ENCODE measurements at regions not wholly inside any gene's neighbourhood (a gene's known extent, or its start where the extent isn't known, plus 50 kb on each side); places are given as distances from the start of the nearest gene placed in this dataset.

DNA sequence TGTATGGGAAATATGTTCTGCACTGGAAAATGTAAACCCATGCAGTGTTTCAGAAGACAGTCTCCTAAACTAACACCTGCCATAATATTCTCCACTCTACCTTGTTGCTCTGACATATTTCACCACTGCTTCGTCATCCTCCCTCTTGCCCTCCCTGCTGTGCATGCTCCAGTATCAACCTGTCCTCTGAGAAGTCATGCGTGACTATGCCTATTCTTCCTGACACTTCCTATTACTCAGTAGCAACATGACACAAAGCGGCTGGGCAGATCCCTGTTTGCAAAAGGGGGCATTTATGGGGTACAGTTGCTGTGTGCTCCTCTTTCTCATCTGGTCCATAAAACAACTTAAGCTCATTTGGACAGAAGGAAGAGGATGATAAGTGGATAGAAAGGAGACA, 805.6 kb upstream of the EEF2KMT start:
- no peak for DNase-seq (ENCODE audit: low read depth)

- no peak for DNase-seq (ENCODE audit: low read depth)
Measured at GRCh38 chr16:5900046-5900445, 802.5 kb upstream of the EEF2KMT start.

GRCh38 chr16:5895976-5896375, 798.4 kb upstream of the EEF2KMT start:
- DNase-seq (ENCODE audit: low read depth), result no peak

DNA sequence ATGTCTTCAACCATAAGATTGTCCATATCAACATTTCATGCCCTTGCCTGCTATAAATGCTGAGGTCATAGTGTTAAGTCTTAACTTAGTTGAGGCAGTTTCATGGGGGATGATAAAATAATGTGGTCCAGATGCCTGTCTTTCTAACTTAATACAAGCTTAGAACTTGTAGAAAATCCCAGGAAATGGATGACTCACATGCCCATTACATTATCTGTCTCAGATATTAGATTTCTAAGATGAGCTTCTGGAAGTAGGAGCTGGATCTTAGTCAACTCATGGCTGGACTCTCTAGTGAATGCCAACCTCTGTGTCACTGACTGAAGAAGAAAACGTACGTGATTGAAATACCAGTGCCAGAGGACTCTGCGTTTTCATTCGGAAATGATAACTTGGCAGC, 797.5 kb upstream of the EEF2KMT start:
- no peak for DNase-seq (ENCODE audit: low read depth)

DNA sequence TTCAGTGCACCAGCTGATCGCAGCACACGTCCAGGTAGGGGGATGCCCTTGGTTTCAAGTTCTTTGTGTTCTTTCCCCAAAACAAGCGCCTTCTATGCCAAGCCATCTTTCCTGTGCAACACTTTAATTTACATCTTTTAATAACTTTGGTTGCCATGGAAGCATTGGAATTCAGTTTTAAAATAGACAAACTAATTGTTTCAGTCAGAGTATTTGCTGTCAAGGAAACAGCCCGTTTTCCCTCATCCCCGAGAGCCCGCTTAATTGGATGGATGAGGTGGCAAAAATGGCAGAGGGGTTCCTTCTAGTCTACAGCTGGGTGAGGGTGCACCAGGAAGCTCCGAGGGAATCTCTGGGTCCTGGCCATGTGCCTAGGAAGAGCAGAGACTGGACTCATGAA, 793.7 kb upstream of the EEF2KMT start:
- no peak for DNase-seq (ENCODE audit: low read depth)

- no peak for DNase-seq (ENCODE audit: low read depth)
Measured at GRCh38 chr16:5885521-5885920, 787.9 kb upstream of the EEF2KMT start.

DNA sequence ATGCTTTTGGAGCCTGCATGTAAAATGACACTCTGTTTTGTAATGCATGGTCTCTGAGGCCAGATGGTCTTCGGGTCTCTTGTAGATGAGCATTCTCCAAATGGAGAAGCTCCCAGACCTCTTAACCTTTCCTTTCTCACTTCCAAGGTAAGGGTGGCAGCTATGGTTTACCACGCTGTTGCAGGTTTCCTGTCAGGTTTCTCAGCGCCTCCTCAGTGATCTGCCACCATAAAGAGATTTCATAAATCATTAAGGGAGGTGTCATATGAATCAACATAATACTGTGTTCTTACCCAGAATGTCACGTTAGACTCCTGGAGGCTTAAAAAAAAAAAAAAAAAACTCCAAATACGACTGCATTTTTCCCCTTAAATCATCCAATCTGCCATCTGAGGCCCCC, 787.4 kb upstream of the EEF2KMT start:
- no peak for DNase-seq (ENCODE audit: low read depth)

- DNase-seq (ENCODE audit: low read depth), result no peak
Measured at GRCh38 chr16:5884339-5884738, 786.7 kb upstream of the EEF2KMT start.

- no peak for DNase-seq (ENCODE audit: low read depth)
Measured at GRCh38 chr16:5882087-5882640, 784.6 kb upstream of the EEF2KMT start.

- no peak for DNase-seq (ENCODE audit: low read depth)
Measured at GRCh38 chr16:5875416-5875815, 777.8 kb upstream of the EEF2KMT start.

DNA sequence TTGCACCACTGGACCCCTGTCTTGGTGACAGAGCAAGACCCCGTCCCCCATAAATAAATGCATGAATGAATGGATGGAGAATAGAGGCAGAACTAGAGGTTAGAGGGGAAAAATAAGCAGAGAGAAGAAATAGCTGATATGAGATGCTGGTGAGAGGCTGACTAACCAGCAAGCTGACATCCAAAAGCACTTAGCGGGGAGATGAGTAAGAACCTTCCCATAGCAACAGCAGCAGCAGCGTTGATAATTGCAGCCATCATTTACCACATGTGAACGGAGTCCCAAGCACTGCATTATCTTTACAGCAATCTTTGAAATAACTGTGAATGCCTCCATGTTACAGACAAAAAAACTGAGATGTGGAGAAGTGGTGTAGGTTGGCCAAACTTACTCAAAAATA, 777.3 kb upstream of the EEF2KMT start:
- no peak for DNase-seq (ENCODE audit: low read depth)

GRCh38 chr16:5873221-5873620, 775.6 kb upstream of the EEF2KMT start:
- DNase-seq (ENCODE audit: low read depth), result no peak

DNA sequence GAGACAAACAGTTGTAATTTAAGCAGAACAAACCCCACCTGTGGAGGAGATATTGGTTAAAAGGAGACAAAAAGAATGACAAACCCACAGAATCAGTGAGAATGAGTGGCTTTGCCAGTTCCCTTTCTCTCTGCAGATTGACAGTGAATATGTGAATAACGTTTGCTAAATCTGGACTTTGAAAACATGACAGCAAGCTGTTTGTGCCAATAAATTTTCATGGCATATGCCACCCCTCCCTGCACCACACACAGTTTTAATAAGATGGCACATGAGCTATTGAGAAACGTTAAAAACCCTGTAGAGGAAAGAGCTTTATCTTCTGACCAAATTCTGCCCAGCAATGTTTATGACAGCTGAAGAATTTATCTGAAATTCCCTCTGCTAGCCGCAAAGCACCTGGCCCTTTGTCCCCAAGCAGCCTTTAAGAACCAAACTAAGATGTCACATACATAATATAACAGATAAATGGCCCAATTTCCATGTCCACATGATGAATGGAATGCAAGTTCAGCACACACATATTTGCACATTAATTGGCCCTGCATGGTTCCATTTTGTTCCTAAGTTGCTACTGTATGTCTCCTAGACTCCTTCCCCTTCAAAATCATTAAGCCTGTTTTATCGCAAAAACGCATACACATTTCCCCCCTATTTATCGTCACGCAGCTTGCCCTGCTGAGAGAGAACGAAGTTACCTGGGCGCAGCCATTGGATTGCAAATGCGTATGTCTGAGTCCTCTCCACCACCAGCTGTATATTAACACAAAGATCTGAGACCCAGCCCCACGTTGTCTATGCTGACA, 773.5 kb upstream of the EEF2KMT start:
- no peak for DNase-seq (ENCODE audit: low read depth)

- no peak for DNase-seq (ENCODE audit: low read depth)
Measured at GRCh38 chr16:5867250-5867649, 769.7 kb upstream of the EEF2KMT start.

GRCh38 chr16:5865236-5865635, 767.6 kb upstream of the EEF2KMT start:
- no peak for DNase-seq (ENCODE audit: low read depth)

- no peak for DNase-seq (ENCODE audit: low read depth)
Measured at GRCh38 chr16:5863071-5863606, 765.5 kb upstream of the EEF2KMT start.

DNA sequence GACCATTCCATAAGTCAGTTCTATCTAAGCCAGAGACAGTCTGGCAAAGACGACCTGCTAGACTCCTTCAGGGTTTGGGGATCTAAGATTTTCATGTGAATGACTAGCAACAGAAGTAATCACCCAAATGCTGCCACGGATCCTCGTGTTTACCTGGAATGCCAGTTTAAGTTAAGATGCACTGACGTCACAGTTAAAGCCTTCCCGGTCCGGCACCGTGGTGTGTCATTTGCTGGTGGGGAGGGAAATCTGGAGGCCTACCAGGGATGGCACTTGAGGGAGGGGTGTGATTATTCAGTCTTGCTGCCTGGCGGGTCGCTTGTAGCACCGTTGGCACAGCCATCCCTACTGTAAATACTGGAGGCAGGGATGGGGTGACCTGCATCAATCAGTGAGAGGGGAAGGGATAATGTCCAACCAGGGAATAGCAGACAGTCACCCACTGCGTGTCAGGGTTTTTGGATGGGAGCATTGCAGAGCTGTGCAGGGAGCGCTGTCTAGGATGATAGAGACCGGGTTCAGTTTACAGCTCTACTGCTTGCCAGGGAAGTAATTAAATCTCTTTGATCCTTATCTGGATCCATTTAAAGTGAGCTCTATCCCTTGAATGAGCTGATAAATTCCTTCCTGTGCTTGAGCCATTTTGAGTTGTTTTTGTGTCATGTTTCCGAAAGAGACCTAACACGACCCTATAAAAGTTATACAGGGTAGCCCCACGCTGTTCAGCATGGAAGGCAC, 764.7 kb upstream of the EEF2KMT start:
- no peak for DNase-seq (ENCODE audit: low read depth)

DNA sequence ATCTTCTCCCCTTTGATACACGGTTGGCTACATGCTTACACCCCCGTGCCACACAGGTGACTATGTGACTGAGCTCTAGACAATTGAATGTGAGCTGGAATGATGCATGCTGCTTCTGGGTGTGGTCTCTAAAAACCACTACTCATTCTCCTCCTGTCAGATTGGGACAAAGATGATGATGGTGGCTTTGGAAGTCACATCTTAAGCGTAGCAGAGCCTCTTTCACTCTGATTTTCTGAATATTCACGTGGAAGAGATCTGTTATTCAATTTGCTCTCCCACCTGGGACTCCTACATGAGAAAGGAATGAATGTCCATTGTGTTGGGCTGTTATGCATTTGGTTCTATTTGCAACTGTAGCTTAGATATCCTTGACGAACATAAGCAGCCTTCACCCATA, 763.6 kb upstream of the EEF2KMT start:
- no peak for DNase-seq (ENCODE audit: low read depth)

DNA sequence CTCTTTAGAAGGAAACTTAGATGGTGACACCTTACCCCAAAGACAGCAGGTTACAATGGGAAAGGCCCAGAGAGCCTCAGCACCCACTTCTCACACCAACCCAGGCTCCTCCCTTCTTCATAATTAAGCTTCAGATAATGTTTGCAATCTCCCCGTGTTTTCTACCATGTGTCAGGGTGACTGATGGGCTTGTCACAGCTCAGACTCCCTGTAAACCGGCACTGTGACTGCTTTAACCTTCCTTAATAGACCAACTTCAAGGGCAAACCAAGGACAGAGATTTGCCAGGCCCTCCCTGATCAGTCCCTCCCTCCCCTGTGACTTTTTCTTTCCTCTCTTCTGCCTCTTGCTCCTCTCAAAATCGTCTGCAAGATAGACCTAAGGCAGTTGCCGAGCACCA, 760.6 kb upstream of the EEF2KMT start:
- no peak for DNase-seq (ENCODE audit: low read depth)

DNA sequence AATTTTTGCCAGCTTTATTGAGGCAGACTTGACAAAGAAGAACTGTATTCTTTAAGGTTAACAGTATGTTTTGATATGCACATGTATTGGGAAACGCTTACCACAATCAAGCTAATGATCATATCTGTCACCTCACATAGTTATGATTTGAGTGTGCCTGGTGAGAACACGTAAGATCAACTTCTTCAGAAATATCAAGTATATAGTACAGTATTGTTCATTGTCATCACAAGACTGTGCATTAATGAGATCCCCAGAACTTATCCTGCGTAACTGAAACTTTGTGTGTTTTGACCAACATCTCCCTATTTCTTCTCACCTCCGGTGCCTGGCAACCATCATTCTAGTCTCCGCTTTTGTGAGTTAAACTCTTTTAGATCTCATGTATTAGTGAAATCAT, 756.4 kb upstream of the EEF2KMT start:
- no peak for DNase-seq (ENCODE audit: low read depth)

DNA sequence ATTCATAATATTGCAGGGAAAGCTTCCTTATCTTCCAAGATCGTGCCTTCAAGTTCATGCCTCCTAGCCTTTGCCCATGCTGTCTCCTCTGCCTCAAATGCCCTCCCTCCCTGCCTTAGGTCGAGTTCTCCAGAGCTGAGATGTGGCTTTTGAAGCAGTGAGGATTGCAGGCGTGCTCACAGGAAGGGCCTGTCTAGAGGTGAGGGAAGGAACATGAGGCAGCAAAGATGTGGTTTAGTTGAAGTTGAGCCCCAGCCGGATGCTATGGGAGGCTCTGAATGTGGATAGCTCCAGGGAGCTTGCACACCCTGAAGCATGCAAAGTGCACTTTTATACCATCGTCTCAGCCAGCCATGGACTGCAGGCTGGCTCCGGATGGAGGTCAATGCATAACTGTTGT, 754.6 kb upstream of the EEF2KMT start:
- no peak for DNase-seq (ENCODE audit: low read depth)

GRCh38 chr16:5851393-5851982, 753.9 kb upstream of the EEF2KMT start:
- no peak for DNase-seq (ENCODE audit: low read depth)

All from activated T-cell treated with anti-CD3 and anti-CD28 coated beads for 48 hours (primary cell).